ENCODE measurements at regions not wholly inside any gene's neighbourhood (a gene's known extent, or its start where the extent isn't known, plus 50 kb on each side); places are given as distances from the start of the nearest gene placed in this dataset.

GRCh38 chr9:81474792-81475191 lies 214.6 kb downstream of the TLE1 start:
- WGBS, 3 donors = 89 to 94% (median 92%) methylated on average over 5 of the region's 5 CpGs
- no peak for DNase-seq
- intact Hi-C loops (cut with DNase I) = no loop called here
- no peaks in the 10 kb centered on the region for H3K9me3 ChIP-seq
- no peak overlapping the region for H3K4me3 ChIP-seq
- no peaks in the 10 kb centered on the region for H3K36me3 ChIP-seq
- H3K27me3 ChIP-seq = no peaks in the 10 kb centered on the region
- no peaks in the 10 kb centered on the region for H3K4me1 ChIP-seq (ENCODE audit: insufficient read depth)
- TF ChIP-seq POLR2A (IDR thresholded peaks at IDR 0.05) = no peak
- TF ChIP-seq EP300 (IDR thresholded peaks at IDR 0.05) = no peak
- TF ChIP-seq CTCF (IDR thresholded peaks at IDR 0.05) = no peak
- no peak overlapping the region for H3K27ac ChIP-seq

- TF ChIP-seq CTCF (IDR thresholded peaks at IDR 0.05) = no peak
- no peak for TF ChIP-seq POLR2A (IDR thresholded peaks at IDR 0.05)
- no peak for TF ChIP-seq EP300 (IDR thresholded peaks at IDR 0.05)
- Histone ChIP-seq H3K27me3 (no peaks in the 10 kb centered on the region), H3K36me3 (no peaks in the 10 kb centered on the region), H3K9me3 (no peaks in the 10 kb centered on the region), H3K4me1 (ENCODE audit: insufficient read depth) (no peaks in the 10 kb centered on the region), H3K27ac (no peak overlapping the region), H3K4me3 (no peak overlapping the region)
- intact Hi-C loops (cut with DNase I) = no loop called here
- 17 to 38% (median 36%) methylated on average over 3 of the region's 3 CpGs for WGBS, 3 donors
- no peak for DNase-seq
Measured at GRCh38 chr9:81474125-81474524, 215.2 kb downstream of the TLE1 start.

GRCh38 chr9:81473708-81474107 lies 215.6 kb downstream of the TLE1 start:
- no peak for TF ChIP-seq CTCF (IDR thresholded peaks at IDR 0.05)
- TF ChIP-seq EP300 (IDR thresholded peaks at IDR 0.05) = no peak
- no peak for DNase-seq
- Histone ChIP-seq H3K27ac (no peak overlapping the region), H3K36me3 (no peaks in the 10 kb centered on the region), H3K4me1 (ENCODE audit: insufficient read depth) (no peaks in the 10 kb centered on the region), H3K4me3 (no peak overlapping the region), H3K9me3 (no peaks in the 10 kb centered on the region), H3K27me3 (no peaks in the 10 kb centered on the region)
- 67 to 96% (median 78%) methylated on average over 1 of the region's 1 CpG for WGBS, 3 donors
- intact Hi-C loops (cut with DNase I) = no loop called here

GRCh38 chr9:81473206-81473605 lies 216.1 kb downstream of the TLE1 start:
- DNase-seq = no peak
- 76 to 92% (median 80%) methylated on average over 2 of the region's 2 CpGs for WGBS, 3 donors
- Histone ChIP-seq H3K4me1 (ENCODE audit: insufficient read depth) (no peaks in the 10 kb centered on the region), H3K36me3 (no peaks in the 10 kb centered on the region), H3K9me3 (no peaks in the 10 kb centered on the region), H3K27me3 (no peaks in the 10 kb centered on the region), H3K27ac (no peak overlapping the region), H3K4me3 (no peak overlapping the region)
- intact Hi-C loops (cut with DNase I) = no loop called here
- TF ChIP-seq CTCF (IDR thresholded peaks at IDR 0.05) (no peak), EP300 (IDR thresholded peaks at IDR 0.05) (no peak), POLR2A (IDR thresholded peaks at IDR 0.05) (no peak)

- Histone ChIP-seq H3K36me3 (no peaks in the 10 kb centered on the region), H3K4me3 (no peak overlapping the region), H3K27ac (no peak overlapping the region), H3K27me3 (no peaks in the 10 kb centered on the region), H3K9me3 (no peaks in the 10 kb centered on the region), H3K4me1 (ENCODE audit: insufficient read depth) (no peaks in the 10 kb centered on the region)
- TF ChIP-seq EP300 (IDR thresholded peaks at IDR 0.05) = no peak
- TF ChIP-seq POLR2A (IDR thresholded peaks at IDR 0.05) = no peak
- 85 to 89% (median 87%) methylated on average over 10 of the region's 10 CpGs for WGBS, 3 donors
- DNase-seq = no peak
- intact Hi-C loops (cut with DNase I) = no loop called here
Measured at GRCh38 chr9:81472701-81473100, 216.6 kb downstream of the TLE1 start.
